Endometrial microvascular endothelial cells (primary cell): ENCODE measurements at regions not wholly inside any gene's neighbourhood (a gene's known extent, or its start where the extent isn't known, plus 50 kb on each side); places are given as distances from the start of the nearest gene placed in this dataset.

Experiments
- in situ Hi-C: cut with HindIII; loops from 2 replicates; pipeline ENCODE4 v1.10.0; 2017; ENCODE audit warnings: low sequenced_read_pairs, low pct_unique_long_range_greater_than_20kb; ENCODE audit errors: inconsistent ontology term

DNA sequence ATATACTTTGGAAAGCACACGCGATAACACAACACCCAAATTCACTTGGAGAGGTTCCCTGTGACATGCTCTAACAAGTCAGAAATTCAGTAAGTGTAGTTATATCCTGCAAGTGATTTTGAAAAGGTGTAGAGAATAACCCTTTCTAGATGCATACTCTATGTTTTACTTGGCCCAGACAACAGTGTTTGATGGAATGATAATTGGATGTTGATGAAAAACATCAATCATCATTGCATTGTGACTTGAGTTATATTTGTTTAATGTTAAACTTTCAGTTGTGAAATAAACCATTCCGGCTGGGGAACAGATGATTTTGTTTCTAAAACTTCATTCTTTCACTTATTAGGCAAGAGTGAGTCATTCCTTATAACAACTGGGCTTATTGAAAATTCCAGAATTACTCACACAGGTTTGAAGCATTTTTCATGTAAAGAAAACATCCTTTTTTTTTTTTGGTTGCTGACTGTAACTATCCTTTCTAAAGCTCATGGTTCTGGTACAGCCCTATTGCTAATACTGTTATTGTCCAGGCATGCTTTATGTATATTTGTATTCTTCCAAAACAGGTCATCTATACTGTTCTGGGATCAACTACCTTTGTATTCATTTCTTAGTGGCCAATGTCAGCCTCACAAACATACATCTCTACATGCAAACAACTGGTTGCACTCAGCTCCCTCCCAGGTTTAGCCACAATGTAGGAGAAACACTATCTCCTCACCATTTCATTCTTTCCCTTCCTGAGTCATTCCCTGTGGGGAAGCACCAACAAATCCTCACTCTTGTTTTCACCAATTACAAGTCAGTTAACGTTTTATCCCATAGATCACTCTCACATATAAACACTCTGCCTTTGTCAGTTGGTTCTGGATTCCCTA is 121.2 kb upstream of the LRIG3 start:
- in situ Hi-C loops: no loop called here

GRCh38 chr12:59040656-59041055 is 120.4 kb upstream of the LRIG3 start:
- in situ Hi-C loops: no loop called here

- in situ Hi-C loops: no loop called here
Observed at GRCh38 chr12:59040043-59040442, 119.7 kb upstream of the LRIG3 start.

- in situ Hi-C loops: no loop called here
Observed at GRCh38 chr12:59039005-59039404, 118.7 kb upstream of the LRIG3 start.

- in situ Hi-C loops: no loop called here
Observed at GRCh38 chr12:59036973-59037762, 116.9 kb upstream of the LRIG3 start.

DNA sequence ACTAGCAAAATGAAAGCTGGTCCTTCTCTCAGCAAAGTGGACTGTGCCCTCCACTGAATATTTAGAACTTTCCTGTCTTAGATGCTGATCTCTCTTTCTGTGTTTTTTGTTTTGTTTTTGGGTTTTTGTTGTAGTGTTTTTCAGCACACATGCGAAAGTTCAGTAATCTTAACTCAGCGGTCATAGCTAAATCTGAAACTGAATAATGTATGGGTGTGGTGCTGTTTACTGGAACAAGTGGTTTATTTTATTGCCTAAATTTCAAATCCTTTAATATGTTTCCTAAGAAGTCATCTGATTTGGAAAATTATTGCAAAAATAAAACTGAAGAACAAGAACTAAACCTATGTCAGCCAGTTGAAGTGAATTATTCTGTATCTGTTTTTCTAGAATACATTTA is 116.0 kb upstream of the LRIG3 start:
- in situ Hi-C loops: no loop called here

- in situ Hi-C loops: no loop called here
Observed at GRCh38 chr12:59031313-59031712, 111.0 kb upstream of the LRIG3 start.

GRCh38 chr12:59030415-59030814 is 110.1 kb upstream of the LRIG3 start:
- in situ Hi-C loops: no loop called here

- in situ Hi-C loops: no loop called here
Observed at GRCh38 chr12:59027199-59027598, 106.9 kb upstream of the LRIG3 start.

DNA sequence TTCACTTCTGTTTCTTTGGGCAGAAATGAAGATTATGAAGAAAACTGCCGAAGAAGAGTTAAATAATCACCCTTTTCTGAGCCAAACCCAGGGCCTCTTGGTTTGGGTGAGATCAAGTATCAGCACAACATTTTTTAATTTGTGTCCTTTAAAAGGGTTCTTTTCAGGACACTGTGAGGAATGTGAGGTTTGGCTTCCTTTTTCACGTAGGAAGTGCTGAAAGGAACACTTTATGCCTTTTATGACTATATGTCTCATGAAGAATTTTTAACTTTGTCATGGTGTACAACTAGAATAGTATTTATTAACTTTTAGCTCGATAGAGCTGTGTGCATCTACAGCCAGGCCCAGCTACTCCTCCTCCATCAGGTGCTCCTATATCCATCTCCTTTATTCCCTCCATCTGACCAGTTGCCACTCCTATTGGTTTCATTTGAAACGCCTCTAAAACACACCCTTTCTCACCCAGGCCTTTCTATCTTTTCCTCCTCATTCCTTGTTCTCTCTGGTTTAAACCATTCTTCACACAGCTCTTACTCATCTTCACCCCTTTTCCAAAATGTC is 103.6 kb upstream of the LRIG3 start:
- in situ Hi-C loops: no loop called here

GRCh38 chr12:59020073-59020946 is 100.0 kb upstream of the LRIG3 start:
- in situ Hi-C loops: no loop called here

DNA sequence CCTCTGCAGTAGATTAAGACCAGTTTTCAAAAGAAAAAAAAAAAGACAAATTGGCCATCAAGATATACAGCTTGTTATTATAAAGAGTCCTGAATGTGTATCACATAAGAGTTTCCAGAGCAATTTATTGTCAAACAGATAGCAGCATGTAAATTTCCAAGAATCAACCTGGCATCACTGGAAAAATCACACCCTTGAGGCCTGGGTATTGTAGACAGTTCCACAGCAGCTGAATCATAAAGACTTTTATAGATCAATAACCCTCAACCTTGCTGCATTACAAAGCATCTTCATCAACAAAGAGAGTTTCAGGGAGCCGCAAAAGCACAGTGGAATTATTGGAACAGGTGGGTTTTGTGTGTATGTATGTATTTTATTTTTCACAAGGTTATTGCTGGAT is 94.6 kb upstream of the LRIG3 start:
- in situ Hi-C loops: no loop called here

- in situ Hi-C loops: no loop called here
Observed at GRCh38 chr12:59010941-59011340, 90.6 kb upstream of the LRIG3 start.

GRCh38 chr12:59010118-59010517 is 89.8 kb upstream of the LRIG3 start:
- in situ Hi-C loops: no loop called here

- in situ Hi-C loops: no loop called here
Observed at GRCh38 chr12:59007620-59008019, 87.3 kb upstream of the LRIG3 start.

GRCh38 chr12:59005193-59005955 is 85.1 kb upstream of the LRIG3 start:
- in situ Hi-C loops: no loop called here

DNA sequence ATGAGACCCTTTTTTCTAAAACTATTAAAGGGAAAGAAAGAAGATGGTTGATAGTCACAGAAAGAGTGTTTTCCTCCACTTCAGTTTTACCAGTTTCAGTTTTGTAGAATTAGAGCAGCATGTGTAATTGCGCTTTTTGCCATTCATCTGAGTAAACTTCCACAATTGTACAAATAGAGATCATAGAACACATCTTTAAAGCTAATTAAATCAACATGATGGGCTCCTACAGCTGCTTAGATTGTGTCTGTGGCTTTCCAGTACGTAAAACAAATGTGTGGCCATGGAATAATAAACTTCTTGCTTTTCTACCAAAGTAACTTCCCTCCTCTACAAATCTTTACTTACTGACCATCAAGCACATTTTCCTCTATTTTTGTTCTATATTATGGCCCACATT is 84.2 kb upstream of the LRIG3 start:
- in situ Hi-C loops: no loop called here

DNA sequence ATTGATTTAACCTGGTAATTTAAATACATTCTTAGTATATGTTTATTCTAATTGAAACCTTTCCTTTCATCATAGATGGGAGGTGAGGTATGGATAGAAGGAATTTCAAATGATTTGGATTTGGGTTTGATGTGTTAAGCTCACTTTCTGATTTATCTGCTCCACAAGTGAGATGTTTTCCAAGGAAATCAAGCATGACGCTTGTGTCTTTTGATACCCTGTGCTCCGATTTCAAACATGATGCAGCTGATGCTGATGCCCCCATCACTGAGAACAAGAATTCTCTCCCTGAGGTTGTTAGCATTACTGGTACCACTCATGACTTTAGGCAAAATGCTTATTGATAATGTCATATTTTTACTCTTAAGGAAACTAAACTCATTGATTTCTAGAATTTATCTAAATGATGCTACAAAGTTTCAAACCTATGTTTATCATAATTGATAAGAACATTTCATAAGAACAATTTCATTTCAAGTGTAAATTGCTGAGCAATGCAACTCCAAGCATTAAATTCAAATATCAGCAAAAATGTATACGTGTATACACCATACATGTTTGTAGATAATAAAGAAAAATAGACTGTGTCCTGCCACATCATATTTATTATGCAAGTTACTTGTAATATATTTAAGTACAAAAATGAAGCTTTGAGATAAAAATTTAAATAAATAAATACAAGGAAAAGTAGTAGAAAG is 75.5 kb upstream of the LRIG3 start:
- in situ Hi-C loops: no loop called here
